Stimulated activated naive CD4-positive, alpha-beta T cell (primary cell): ENCODE measurements at regions not wholly inside any gene's neighbourhood (a gene's known extent, or its start where the extent isn't known, plus 50 kb on each side); places are given as distances from the start of the nearest gene placed in this dataset.

Source experiments
- DNase-seq, 6 experiments: peaks; one replicate each; lab custom pipeline; 2025; lab: John Stamatoyannopoulos, UW

DNA sequence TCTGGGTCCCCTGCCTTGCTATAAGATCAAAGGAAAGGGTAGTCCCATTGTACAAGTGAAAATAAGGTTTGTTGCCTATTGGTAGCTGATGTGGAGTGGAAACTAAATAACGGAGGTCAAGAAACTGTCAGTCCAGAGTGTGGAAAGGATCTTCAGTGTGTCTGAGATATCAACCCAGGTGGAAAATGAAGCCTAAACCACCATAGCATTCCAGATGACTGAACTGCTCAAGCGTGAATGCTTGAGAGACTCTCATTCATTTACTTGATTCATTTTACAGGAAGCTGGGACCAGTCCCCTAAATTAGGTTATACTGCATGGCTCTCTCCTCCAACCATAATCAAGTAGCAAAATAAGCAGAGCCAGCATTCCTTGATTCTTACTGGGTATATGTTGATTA lies 116.0 kb upstream of the SLC28A3 start:
- no peak for DNase-seq

GRCh38 chr9:84460695-84461094 lies 120.1 kb upstream of the SLC28A3 start:
- DNase-seq = no peak

DNA sequence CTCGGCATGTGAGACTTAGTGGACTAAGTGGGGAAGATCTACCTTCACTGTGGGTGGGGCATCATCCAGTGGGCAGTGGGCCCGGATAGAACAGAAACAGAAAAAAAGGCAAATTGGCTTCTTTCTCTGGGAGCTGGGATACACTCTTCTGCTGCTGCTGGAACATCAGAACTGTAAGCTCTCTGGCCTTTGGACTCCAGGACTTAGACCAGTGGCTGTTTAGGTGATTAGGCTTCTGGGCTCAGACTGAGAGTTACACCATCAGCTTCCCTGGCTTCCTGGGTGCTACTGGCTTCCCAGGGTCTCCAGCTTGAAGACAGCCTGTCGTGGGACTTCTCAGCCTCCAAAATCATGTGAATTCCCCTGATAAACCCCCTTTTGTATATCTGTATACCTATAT lies 122.7 kb upstream of the SLC28A3 start:
- DNase-seq = no peak

GRCh38 chr9:84466580-84467285 lies 126.2 kb upstream of the SLC28A3 start:
- no peak for DNase-seq

DNA sequence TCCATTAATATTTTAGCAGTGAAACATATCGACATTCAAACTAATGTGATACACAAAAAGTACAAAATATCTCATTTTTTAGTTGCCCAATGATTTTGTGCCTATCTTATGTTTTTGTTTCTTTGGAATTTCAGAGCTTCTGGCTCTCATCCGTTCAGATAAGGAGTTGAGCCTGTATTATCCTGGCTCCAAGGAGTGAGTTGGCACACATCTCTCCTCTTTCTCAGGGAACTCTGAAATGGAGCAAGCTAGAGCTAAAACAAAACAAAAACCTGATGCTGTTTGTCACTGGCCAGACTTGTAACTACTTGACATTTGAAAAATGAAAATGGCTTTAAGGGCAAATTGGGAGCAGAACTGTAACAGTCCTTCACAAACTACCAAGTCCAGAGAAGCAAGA lies 131.3 kb upstream of the SLC28A3 start:
- no peak for DNase-seq

DNA sequence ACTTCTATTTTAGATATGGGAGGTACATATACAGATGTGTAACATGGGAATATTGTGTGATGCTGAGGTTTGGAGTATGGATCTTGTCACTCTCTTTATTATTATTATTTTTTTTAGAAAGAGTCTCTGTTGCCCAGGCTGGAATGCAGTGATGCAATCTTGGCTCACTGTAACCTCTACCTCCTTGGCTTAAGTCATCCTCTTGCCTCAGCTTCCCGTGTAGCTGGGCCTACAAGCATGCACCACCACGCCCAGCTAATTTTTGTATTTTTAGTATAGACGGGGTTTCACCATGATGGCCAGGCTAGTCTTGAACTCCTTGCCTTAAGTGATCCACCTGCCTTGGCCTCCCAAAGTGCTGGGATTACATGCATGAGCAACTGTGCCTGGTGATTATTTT lies 138.4 kb upstream of the SLC28A3 start:
- no peak for DNase-seq

- DNase-seq = no peak
Measured at GRCh38 chr9:84480071-84480470, 139.5 kb upstream of the SLC28A3 start.

- no peak for DNase-seq
Measured at GRCh38 chr9:84481231-84481630, 140.7 kb upstream of the SLC28A3 start.

DNA sequence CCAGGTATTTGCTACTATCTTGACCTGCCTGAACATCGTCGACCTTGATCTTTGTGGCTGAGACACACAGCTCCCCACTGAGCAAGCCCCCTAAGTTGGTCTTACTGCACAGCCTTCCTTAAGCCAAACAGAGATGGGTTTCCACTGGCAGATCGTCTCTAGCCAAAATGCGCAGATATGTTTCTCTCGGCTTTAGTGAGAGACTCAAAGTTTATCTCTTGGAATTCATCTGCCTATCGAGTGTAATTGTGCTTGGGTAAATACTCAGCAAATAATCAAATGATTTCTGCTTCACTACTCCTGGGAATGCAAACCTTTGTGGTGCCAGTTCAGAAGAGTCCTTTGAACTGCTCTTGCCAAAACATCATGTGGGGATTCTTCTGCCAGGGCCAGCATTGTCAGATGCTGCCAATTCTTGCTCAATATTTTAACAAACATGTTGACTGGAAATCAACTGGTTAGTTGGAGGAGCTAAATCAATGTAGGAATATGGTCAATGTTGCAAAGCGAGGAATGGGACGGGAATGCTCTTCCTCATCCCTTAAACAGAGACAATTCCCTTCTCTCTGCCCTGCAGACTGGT lies 141.2 kb upstream of the SLC28A3 start:
- DNase-seq = no peak

DNA sequence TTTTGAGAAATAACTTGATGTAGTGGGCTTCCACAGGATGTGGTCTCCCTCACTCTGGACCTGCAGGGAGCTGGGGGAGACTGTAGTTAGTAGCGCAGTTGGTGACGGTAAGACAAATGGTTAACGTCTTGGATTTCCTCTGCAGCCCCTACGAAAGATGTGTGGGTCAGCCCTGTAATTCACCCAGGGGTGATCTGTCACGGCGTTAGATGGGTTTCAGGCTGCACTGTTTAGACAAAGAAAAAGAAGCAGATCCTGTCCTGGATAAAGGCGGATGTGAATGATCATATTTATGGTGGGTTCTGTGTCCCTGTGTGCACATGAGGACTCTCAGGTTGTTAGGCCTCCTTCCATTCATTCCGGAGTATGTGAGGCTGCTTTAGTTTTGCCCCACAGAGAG lies 142.0 kb upstream of the SLC28A3 start:
- DNase-seq = no peak

DNA sequence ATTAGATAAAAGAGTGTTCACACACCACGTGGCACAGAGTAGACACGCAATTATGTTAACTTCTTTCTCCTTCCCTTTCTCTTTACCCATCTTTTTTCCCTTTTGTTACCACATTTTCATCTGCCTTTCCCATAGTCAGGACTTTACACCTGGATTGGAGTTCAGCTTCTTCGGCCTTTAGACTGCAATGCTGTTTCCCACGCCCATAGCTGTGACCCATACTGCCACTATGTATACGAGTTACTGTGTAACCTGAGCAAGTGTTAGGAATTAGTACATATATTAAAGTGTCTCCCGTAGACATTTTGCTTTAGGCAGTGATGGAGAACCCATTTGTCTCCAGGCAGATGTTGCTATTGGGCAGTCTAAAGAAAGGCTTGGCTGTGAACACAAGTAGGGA lies 143.6 kb upstream of the SLC28A3 start:
- DNase-seq = no peak

- DNase-seq = no peak
Measured at GRCh38 chr9:84485539-84485938, 145.0 kb upstream of the SLC28A3 start.

DNA sequence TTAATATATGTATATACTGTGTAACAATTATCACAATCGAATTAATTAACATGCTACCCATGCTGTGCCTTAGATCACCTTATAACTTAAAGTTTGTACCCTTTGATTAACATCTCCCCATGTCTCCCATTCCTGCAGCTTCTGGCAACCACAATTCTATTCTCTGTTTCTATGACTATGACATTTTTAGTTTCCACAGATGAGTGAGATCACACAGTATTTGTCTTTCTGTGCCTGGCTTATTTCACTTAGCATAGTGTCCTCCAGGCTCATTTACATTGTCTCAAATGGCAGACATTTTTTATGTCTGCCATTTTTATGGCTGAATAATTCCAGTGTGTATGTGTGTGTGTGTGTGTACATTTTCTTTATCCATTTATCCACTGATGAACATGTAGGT lies 146.1 kb upstream of the SLC28A3 start:
- no peak for DNase-seq

DNA sequence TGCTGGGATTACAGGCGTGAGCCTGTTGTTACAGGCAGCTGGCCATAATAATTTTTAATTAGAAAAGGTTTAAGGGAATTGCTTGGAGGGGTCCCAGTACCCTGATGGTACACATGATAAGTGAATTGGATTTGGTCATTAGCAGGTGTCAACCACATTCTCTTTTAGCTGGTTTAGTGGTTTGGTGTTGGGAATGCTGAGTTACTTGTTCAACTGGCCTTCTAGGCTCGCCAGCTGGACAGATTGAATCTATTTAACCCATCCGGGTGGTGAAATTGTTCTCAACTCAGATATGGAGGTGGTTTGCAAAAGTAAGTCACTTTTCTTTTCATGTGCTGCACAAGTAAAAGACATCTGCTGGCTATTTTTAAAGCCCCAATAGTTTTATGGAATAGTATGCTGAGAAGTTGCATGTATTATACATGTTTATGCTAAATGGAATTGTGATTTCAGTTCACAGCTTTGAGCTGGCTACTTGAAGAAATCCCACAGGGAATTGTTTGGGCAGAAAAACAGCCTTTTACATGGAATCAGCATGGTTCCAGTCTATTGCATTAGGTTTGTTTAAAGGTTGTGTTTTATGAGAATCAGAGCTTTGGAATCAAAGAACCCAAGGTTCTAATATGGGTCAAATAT lies 149.8 kb upstream of the SLC28A3 start:
- no peak for DNase-seq

DNA sequence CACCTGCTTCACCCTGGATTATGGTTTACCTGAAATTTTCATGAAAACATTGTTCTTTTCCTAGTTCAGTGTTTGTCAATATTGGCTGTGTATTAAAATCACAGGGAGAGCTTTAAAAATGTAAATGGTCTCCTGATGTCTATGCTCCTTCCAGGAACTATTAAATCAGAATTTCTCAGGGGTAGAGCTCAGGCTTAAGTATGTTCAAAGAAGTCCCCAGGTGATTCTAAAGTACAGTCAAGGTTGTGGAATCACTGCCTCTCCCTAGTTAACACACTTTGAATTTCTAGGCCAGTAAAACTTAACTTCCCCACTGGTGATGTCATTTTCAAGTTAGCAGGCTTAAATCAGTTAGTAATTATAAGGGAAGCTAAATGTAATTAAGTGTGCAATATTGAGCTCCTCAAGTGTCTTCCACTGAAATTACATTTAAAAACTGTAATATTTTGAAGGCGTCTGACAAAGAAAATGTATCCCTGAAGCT lies 150.3 kb upstream of the SLC28A3 start:
- DNase-seq = no peak

- DNase-seq = no peak
Measured at GRCh38 chr9:84492366-84493159, 152.0 kb upstream of the SLC28A3 start.

GRCh38 chr9:84493284-84493947 lies 152.9 kb upstream of the SLC28A3 start:
- no peak for DNase-seq

GRCh38 chr9:84499969-84500582 lies 159.5 kb upstream of the SLC28A3 start:
- DNase-seq = no peak

- DNase-seq = no peak
Measured at GRCh38 chr9:84500826-84501225, 160.3 kb upstream of the SLC28A3 start.

- DNase-seq = no peak
Measured at GRCh38 chr9:84501587-84501986, 161.0 kb upstream of the SLC28A3 start.

GRCh38 chr9:84502066-84502465 lies 161.5 kb upstream of the SLC28A3 start:
- no peak for DNase-seq

DNA sequence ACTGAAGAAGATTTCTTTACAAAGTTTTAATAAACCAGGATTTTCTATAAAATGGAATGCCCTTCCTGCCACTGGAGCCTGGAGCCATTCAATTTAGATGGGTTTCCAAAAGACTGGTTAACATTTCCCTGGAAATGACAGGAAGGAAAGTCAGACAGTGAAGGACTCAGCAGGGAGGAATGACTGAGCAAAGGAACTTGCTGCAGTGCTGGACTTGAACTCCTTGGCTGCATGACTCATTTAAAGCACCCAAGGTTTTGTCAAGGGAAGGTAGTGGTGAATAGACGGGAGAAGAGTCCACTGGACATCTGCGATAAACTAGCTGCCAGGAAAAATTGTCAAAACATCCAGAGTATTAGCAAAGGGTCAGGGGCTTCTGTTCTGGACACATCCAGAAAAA lies 163.8 kb upstream of the SLC28A3 start:
- DNase-seq = no peak
